ENCODE measurements at regions not wholly inside any gene's neighbourhood (a gene's known extent, or its start where the extent isn't known, plus 50 kb on each side); places are given as distances from the start of the nearest gene placed in this dataset.

DNA sequence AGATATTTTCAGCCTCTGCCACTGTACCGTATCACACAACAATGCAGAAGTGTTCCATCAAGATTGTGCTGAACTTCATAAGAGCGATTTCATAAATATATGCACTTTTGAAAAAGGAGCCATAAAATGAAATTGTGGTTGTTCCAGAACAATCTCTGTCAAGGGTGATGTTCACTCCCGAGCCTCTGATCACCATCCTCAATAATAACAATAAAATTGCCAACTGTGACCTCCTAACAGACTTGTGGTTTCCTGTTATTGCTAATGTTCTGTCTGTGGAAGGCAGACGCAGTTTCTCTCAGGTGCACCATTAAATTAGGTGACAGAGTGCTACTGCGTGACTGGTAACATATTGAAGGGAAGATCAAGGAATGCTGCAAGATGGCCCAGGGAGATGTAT lies 383.7 kb downstream of the SOCS6 start:
- no peak for DNase-seq (ENCODE audit: low spot score)

DNA sequence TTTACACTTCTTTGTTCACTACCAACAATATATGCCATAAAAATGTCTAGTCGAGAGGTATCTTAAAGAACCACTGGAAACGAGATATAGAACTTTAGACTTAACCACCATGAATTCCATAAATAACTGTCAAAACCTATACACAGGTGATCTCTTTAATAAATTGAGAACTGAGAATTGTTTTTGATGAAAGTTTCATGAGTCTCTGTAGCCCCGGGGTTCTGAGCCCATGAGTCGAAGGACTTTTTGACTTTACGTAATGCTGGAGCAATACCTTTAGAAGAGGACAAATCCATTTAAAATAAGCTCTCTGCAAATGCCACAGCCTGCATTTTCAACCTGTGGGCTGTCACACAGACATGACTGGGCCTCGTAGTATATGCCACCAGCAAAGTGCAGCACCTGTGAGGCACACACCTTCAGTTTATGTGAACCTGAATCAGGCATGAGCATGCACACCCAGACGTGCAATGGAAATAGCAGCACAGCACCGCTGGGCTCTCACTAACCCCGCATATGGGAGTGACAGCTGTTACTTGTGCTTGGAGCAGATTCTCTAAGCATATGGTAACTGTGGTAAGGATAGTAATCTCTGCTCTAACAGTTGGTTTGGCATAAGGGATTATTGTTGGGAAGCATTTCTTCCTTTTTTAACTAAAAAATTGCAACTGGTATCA lies 383.2 kb downstream of the SOCS6 start:
- no peak for DNase-seq (ENCODE audit: low spot score)

DNA sequence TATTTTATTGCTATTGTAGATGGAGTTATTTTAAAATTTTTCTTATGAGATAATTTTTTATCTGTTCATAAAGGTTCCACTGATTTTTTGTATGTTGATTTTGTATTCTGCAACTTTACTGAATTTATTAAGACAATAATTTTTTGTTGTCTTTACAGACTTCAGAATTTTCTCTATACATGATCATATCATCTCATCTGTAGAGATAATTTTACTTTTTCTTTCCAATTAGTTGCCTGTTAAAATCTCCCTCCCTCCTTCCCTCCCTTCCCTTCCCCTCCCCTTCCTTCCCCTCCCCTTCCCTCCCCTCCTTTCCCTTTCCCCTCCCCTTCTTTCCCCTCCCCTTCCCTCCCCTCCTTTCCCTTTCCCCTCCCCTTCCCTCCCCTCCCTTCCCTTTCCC lies 378.1 kb downstream of the SOCS6 start:
- DNase-seq (ENCODE audit: low spot score) = no peak

- DNase-seq (ENCODE audit: low spot score) = no peak
These were observed 374.3 kb downstream of the SOCS6 start for GRCh38 chr18:70663141-70663540.

GRCh38 chr18:70662588-70662987 lies 373.7 kb downstream of the SOCS6 start:
- no peak for DNase-seq (ENCODE audit: low spot score)

DNA sequence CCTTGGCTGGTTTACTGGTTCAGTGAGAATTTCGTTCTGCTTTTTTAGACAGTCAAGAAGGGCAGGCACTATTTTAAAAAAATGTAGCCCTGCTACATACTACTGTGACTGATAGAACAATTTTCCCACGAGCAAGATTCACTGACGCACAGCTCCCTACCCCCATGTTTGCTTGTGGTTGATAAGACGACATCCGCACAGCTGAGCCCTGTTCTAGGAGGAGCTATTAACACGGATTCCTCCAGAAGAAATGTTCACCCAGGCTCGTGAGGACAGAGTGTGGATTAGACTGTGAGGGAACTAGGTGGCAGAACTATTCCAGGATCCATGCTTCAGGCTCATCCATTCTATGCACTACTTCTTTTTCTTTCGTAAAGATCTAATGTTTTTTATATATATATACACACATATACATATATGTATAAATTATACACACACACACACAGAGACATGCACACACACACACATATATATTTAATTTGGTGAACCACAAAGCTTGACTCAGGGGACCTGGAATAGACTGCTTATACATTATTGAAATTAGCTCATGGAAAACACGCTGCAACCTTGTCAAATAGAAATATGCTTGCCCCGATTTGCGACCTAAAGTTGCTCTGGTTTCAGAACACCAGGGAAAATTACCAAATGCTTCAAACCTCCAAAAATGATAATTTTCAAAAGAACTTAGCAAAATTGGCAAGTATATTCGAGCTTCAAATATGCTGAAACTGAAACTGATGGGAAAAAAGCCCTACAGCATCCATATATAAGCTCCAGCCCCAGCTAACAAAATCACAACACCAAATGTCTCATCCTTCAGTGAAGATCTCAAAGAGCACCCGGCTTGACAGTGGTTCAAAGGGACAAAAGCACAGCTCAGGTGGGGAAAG lies 370.4 kb downstream of the SOCS6 start:
- DNase-seq (ENCODE audit: low spot score) = no peak

GRCh38 chr18:70653671-70654070 lies 364.8 kb downstream of the SOCS6 start:
- DNase-seq (ENCODE audit: low spot score) = no peak

GRCh38 chr18:70650878-70651277 lies 362.0 kb downstream of the SOCS6 start:
- no peak for DNase-seq (ENCODE audit: low spot score)

DNA sequence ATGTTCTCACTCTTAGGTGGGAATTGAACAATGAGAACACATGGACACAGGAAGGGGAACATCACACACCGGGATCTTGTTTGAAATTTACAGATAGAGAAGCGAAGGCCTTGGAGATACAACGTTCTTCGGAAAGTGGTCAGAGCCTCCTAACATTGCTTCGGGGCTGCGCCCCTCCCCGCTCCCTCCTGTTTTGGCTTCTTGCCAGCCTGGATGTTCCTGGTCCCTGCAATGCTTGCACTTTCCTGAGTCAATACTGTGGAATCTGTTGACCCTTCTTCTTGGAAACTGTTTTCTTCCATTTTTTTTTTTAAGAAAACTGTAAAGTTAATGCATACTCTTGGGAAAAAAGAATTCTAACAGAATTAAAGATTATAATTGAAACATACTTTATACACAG lies 360.8 kb downstream of the SOCS6 start:
- DNase-seq (ENCODE audit: low spot score) = no peak

GRCh38 chr18:70645971-70646370 lies 357.1 kb downstream of the SOCS6 start:
- no peak for DNase-seq (ENCODE audit: low spot score)

DNA sequence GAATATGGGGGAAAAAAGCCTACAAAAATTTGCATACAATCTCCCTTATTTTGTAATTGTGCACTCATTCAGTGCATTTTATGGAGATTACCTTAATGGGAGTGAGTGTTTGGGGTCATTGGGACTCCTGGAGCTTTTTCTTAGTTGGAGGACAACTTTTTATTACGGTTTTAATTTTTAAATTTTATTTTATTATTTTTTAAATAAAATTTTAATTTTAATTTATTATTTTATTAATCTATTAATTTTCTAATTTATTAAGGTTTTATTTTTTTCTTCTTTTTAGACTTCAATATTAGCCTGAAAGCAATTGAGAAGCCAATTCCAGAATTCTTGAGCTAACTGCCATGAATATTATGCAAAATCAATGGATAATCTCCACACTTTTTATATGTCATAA lies 355.0 kb downstream of the SOCS6 start:
- no peak for DNase-seq (ENCODE audit: low spot score)

GRCh38 chr18:70641156-70641775 lies 352.4 kb downstream of the SOCS6 start:
- DNase-seq (ENCODE audit: low spot score) = no peak

GRCh38 chr18:70640336-70640887 lies 351.6 kb downstream of the SOCS6 start:
- DNase-seq (ENCODE audit: low spot score) = no peak

GRCh38 chr18:70636991-70637390 lies 348.1 kb downstream of the SOCS6 start:
- no peak for DNase-seq (ENCODE audit: low spot score)

DNA sequence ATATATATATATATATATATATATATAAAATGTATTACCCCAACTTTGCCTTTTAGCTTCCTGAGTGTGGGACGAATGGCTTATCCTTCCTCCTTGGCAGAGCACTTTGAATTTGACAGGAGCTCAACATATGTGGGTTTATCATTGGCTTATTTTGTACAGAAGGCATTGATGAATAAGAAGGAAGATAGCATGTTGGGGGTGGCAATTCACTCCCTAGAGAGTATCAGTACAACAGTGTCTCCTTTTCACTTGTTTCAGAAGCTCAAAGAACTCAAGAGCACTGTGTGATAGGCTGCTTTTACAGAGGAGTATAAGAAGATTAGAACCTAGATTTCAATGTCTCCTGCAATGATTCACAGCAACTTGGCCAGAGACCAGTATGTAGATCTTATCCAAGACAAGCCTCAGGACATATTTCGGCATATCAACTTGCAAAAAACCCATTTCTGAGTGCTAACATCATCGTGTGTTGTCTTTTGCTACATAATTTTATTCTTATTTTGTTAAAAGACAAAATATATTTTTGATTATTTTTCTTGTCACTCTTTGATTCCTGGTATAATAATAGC lies 345.8 kb downstream of the SOCS6 start:
- no peak for DNase-seq (ENCODE audit: low spot score)

DNA sequence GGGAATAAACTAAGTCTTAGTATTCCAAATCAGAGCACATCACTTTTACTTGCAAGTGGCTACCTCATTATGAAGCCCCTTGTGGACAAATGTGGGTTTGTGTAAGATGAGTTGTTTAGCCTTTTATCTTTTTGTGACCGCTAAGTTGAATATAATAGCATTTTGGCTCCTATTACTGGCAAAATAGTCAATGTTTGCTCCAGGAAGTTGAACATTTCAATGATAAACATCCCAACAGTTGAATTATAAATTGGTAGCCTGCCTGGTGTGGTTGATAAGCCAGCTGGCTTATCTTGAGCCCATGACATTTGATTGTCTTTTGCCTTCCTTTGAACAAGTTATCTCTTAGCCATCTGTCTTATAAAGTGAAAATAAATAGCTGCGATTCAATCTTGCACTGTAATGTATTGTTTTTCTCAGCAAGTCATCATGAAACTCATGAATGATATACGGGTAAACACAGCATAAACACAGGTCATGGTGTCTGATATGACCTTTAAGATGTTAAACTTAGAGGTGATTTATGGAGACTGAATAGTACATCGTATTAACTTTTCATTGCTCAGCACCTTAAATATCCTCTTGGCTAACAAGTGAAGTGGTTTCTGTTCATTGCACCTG lies 338.4 kb downstream of the SOCS6 start:
- DNase-seq (ENCODE audit: low spot score) = no peak

GRCh38 chr18:70622622-70623419 lies 334.0 kb downstream of the SOCS6 start:
- no peak for DNase-seq (ENCODE audit: low spot score)

DNA sequence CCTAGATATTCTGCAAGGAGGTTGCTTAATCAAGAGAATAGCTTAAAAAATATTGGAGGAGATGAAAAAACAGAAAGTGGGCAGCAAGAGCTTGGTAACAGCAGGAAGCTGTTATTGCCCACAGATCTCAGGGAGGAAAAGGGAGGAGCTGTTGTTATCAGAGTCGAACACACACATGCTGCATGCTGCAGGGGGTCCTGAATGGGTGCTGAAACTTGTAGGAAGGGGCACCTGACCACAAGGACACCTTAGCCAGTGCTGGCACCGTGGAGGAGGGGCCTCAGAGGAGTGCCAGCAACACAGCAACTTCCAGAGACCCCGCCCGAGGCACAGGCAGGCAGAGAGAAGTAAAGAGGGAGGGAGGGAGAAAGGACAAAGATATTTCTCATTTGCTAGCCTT lies 332.9 kb downstream of the SOCS6 start:
- DNase-seq (ENCODE audit: low spot score) = no peak

- DNase-seq (ENCODE audit: low spot score) = no peak
These were observed 332.2 kb downstream of the SOCS6 start for GRCh38 chr18:70620837-70621612.
